HG03565 (cell line): ENCODE measurements at regions not wholly inside any gene's neighbourhood (a gene's known extent, or its start where the extent isn't known, plus 50 kb on each side); places are given as distances from the start of the nearest gene placed in this dataset.

ENCODE experiments used
- ATAC-seq: cut with Tn5 transposase; IDR thresholded peaks from one replicate; pipeline ENCODE4 v1.9.1; 2021; ENCODE audit warnings: mild to moderate bottlenecking, moderate library complexity; ENCODE audit not compliant: unreplicated experiment

- ATAC-seq: no peak
Observed at GRCh38 chr14:97180304-97181200, 383.4 kb downstream of the VRK1 start.

GRCh38 chr14:97185186-97185585, 388.0 kb downstream of the VRK1 start:
- no peak for ATAC-seq

GRCh38 chr14:97187916-97188315, 390.7 kb downstream of the VRK1 start:
- ATAC-seq: no peak

- no peak for ATAC-seq
Observed at GRCh38 chr14:97196336-97196735, 399.2 kb downstream of the VRK1 start.

DNA sequence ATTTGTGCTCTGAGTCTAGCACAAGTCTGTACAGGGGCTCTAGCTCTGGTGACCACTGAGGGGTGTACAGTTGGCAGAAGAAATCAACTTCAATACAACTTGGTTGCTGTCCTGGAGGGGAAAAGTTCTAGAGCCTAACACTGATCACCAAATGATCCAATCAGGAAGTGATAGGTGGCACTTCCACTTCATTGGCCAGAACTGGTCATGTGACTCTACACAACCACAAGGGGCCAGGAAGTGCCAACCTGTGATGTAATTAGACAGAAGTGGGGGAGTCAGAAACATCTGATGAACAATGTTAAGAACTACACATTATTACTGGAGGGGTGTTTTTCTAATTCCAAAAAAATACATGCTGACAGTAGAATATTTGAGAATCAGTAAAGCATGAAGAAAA, 401.6 kb downstream of the VRK1 start:
- no peak for ATAC-seq

DNA sequence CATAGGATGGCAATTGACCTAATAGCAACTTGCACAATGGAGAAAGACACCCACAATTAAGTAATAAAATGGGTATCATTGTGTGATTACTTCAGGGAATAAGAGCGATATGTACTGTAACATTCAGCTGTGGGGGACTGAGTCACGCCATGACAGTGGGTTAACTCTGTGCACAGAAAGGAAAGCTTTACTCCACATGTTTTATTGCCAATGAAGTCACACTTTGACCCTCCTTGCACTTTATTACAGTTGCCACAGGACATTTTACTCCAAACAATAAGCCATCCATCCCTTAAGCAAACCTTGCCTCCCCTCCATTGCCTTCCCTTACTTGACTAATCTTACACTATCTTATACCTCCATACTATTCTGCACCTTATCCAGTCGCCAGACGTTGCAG, 403.1 kb downstream of the VRK1 start:
- ATAC-seq: no peak

DNA sequence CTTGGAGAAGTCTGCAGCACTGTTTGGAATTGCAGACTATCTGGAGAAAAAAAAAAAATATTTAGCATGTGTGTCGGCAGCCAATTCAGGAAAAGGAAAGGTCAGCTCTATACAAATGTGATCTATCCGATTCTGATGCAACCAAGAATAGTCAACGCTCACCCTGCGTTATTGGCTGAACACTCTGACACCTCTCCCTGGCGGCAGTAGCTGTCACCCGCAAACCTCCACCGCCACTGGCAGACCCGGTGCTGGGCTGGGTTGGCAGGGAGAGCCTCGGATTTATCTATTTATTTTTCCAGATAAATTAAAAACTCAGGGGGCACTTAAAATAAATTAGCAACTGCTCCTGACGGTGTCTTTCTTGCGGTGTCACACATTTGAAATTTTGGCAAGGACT, 409.7 kb downstream of the VRK1 start:
- no peak for ATAC-seq

DNA sequence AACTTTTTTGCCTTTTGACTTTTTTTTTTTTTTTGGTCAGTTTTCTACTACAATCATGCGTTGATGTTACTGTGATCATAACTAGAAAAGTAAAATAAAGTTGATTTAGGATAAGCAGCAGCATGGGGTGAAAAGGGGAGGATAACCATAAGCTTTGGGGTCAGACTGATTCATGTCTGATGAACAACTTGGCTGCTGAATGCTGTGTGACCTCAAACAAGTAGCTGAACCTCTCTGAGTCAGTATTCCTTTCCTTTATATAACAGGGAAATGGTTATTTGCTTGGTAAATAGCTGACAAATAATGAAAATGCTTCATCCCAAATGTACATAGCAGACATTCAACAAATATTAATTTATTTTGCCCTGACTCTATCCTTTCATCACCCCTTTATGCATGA, 413.0 kb downstream of the VRK1 start:
- ATAC-seq: no peak

DNA sequence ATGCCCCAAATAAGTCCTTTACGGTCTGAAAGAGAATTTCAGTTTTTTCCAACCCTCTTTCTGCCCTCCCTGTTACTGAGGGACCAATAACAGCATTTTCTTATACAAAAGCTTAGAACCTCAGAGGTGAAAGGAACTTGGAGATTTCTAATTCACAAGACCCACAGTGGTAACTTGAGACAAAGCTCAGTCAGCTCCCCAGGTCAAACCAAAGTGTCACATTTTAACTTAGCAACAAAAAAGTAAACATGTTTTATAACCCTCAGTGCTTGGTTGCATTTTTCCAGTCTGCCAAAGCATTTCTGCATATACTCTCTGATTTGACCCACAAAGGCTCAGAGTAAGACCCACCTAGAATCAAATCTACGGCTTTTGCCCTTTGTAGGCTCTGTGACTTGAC, 415.2 kb downstream of the VRK1 start:
- no peak for ATAC-seq

- ATAC-seq: no peak
Observed at GRCh38 chr14:97213720-97214119, 416.5 kb downstream of the VRK1 start.

GRCh38 chr14:97215263-97215969, 418.2 kb downstream of the VRK1 start:
- no peak for ATAC-seq

- ATAC-seq: no peak
Observed at GRCh38 chr14:97217111-97217885, 420.1 kb downstream of the VRK1 start.

GRCh38 chr14:97218274-97218673, 421.1 kb downstream of the VRK1 start:
- ATAC-seq: no peak

DNA sequence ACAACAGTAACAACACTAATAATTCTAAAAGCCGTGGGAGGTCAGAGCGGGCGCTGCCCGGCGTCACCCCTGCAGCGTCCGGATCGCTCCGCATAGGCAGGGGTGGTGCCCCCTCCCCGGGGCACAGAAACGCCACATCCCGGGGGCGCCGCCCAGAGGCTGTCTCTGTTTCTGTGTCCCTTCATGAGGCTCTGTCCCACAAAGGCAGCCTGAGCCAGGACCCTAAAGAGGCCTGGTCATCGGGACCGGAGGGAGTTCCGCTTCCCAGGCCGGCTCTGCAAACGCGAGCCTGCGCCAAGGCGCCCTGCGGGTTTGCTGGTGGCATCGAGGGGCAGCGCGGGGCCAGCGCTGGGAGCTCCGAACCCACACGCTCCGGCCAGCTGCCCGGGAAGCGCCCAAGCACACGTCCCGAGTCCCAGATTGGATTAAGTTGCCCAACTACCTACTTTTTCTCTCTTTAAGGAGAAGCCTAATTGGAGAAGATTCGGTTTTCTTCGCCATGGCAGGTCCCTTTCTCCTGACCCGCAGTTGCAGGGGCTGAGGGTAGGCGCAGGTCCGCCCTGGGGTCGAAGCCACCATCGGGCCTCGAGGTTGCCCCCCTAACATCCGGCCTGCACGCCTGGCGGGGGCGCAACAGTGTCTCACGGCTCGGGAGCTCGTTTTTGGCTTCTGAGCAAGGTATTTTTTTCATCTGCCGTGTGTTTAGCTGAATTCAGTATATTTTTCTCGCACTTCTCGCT, 421.7 kb downstream of the VRK1 start:
- ATAC-seq: no peak

DNA sequence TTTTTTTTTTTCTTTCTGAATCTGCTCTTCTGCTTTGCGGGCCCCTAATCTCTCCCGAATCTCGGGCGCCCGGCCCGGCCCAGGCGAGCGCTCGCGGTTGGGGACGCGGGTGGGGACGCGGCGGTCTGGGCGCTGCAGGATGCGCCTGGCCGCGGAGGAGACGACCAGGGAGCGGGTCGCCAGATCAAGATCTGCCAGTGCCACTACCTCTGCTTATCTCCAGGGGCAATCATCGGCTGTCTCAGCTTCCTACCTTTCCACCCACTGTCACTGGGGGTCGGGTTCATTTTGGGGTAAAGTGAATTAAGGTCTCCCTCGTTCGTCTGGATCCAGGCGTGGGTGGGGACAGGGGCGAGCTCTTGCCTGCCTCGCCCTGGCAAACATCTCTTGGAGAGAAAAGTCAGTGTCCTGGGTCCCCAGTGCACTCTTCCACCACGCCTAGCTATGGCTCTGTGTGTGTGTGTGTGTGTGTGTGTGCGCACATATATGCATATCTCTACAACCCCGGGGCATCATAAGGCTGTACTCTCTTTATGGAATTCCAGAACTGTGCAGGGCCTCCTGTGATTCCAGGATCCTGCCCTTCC, 422.3 kb downstream of the VRK1 start:
- no peak for ATAC-seq

- ATAC-seq: no peak
Observed at GRCh38 chr14:97221572-97222285, 424.5 kb downstream of the VRK1 start.

DNA sequence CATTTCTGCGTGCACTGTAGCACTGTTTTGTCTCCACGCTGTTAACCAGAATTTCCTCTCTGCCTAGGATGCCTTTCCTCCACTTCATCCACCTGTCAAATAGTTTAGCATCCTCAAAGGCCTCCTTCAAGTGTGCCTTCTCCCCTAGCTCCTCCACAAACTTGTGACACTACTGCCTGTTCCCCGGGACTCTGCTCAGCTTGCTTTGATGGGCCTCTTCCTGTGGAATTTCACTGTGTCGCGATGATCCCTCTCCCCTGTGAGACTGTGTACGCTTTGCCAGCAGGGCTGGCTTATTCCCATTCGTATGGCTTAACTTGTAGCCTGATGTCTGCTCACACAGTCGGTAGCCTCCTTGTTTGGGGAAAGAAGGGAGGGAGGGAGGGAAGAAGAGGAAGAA, 426.8 kb downstream of the VRK1 start:
- ATAC-seq: no peak

DNA sequence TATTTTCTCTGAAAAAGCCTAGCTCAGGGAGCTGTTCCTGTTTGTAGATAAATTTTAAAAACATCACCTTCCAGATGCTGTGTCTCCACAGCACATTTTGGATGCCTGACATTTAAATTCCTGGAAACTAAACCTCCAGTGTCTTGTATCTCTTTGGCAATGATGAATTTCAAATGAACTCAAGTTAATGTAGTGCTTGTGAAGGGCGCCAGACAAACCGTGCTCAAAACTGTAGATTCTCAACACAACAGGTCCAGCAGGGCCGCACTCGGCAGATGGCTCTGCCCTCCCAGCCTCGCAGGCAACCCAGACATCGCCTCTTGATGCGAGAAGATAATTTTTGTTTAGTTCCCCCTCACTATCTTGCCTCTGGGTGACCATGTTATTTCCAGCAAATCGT, 432.9 kb downstream of the VRK1 start:
- no peak for ATAC-seq

DNA sequence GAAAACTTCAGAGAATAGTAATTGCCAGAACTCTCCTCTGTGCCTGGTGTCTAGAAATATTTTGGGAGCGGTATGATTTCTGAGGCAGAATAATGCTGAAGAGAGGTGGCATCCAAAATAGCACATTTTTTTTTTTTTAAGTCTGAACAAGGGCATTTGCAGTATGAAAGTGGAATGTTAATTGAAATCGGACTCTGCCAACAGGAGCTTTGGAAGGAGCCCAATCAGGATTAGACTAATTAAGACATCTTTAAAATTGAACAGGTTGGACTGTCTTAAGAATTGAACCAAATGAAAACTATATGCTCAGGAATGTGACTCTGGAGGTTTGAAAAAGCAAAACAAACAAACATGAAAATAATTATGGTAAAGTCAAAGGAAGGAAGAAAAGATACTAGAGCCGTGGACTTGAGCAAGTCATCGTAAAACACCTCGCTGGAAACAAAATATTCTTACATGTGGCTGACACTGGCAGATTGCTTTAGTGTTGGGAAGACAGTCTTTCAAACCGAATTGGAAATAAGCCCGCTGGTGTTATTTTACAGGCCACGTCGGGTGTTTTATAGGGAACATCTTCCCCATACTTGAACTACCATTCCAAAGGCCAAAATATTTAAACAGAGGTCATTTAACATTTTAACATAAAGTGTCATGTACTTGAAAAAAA, 436.3 kb downstream of the VRK1 start:
- no peak for ATAC-seq
